HUDEP-2 (cell line): ENCODE measurements at regions not wholly inside any gene's neighbourhood (a gene's known extent, or its start where the extent isn't known, plus 50 kb on each side); places are given as distances from the start of the nearest gene placed in this dataset.

Source experiments
- DNase-seq, 76 experiments: peaks; one replicate each; lab custom pipeline; 2025; ENCODE audit not compliant: unreplicated experiment in 76 of 76; lab: John Stamatoyannopoulos, UW

GRCh38 chr17:73877962-73878361 lies 233.7 kb upstream of the SDK2 start:
- DNase-seq = no peak

- DNase-seq = no peak
Observed at GRCh38 chr17:73878923-73879322, 234.7 kb upstream of the SDK2 start.

- no peak for DNase-seq
Observed at GRCh38 chr17:73879987-73880386, 235.7 kb upstream of the SDK2 start.

GRCh38 chr17:73882590-73882989 lies 238.3 kb upstream of the SDK2 start:
- no peak for DNase-seq

- DNase-seq = no peak
Observed at GRCh38 chr17:73883175-73883574, 238.9 kb upstream of the SDK2 start.

GRCh38 chr17:73887739-73888138 lies 243.5 kb upstream of the SDK2 start:
- DNase-seq = no peak

- DNase-seq = no peak
Observed at GRCh38 chr17:73888862-73889261, 244.6 kb upstream of the SDK2 start.

GRCh38 chr17:73889439-73889838 lies 245.2 kb upstream of the SDK2 start:
- DNase-seq = no peak

GRCh38 chr17:73890831-73891405 lies 246.7 kb upstream of the SDK2 start:
- no peak for DNase-seq

GRCh38 chr17:73895157-73895556 lies 250.9 kb upstream of the SDK2 start:
- no peak for DNase-seq

GRCh38 chr17:73896966-73897365 lies 252.7 kb upstream of the SDK2 start:
- DNase-seq = no peak

GRCh38 chr17:73899839-73900238 lies 255.6 kb upstream of the SDK2 start:
- DNase-seq = no peak

GRCh38 chr17:73900516-73900915 lies 256.3 kb upstream of the SDK2 start:
- DNase-seq = no peak

- no peak for DNase-seq
Observed at GRCh38 chr17:73901249-73901648, 257.0 kb upstream of the SDK2 start.

- peak in 6 of 76 experiments; percentile 1 to 18 (median 4) for DNase-seq
Observed at GRCh38 chr17:73901661-73902415, 257.6 kb upstream of the SDK2 start.

- DNase-seq = no peak
Observed at GRCh38 chr17:73902416-73903181, 258.4 kb upstream of the SDK2 start.

GRCh38 chr17:73906896-73907870 lies 262.9 kb upstream of the SDK2 start:
- no peak for DNase-seq

GRCh38 chr17:73909186-73909585 lies 264.9 kb upstream of the SDK2 start:
- DNase-seq = no peak

GRCh38 chr17:73910206-73910605 lies 266.0 kb upstream of the SDK2 start:
- no peak for DNase-seq

GRCh38 chr17:73910821-73911515 lies 266.7 kb upstream of the SDK2 start:
- no peak for DNase-seq
